NOMO-1 treated with DMSO at 0.1 percent for 48 hours (cell line): ENCODE measurements at regions not wholly inside any gene's neighbourhood (a gene's known extent, or its start where the extent isn't known, plus 50 kb on each side); places are given as distances from the start of the nearest gene placed in this dataset.

ENCODE experiments used
- DNase-seq: peaks from one replicate; lab custom pipeline; 2025; ENCODE audit not compliant: unreplicated experiment; lab: John Stamatoyannopoulos, UW

DNA sequence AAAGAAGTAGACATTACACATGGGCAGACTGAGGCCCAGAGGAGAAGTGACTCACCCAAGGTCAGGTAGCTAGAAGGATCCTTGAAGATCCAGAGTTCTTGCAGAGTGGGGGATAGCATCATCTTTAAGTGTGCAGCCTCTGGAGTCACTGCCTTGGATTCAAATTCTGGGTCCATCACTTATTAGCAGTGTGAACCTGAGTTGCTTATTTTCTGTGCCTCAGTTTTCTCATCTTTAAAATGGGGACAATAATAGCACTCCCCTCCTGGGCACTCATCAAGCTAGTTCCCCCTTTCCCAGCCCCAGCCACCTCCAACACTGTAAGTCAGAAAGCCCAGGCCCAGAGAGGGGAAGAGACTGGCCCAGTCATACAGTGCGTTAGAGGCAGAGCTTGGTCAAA, 141.8 kb upstream of the PJA1 start:
- no peak for DNase-seq

DNA sequence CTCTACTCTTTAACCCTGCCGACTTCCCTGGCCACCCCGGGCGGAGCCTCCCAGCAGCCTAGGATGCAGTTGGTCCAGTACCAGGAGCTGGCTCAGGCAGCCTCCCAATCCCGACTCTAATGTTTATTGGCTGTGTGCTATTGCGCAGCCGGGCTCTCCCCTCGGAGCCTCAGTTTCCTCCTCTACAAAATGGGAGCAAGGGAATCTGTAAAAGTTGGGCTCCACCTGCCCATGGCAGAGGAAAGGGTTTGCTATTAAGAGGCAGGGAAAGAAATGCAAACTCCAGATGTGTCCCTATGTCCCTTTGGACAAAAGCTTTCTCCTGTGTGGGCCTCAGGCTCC, 140.8 kb upstream of the PJA1 start:
- no peak for DNase-seq

DNA sequence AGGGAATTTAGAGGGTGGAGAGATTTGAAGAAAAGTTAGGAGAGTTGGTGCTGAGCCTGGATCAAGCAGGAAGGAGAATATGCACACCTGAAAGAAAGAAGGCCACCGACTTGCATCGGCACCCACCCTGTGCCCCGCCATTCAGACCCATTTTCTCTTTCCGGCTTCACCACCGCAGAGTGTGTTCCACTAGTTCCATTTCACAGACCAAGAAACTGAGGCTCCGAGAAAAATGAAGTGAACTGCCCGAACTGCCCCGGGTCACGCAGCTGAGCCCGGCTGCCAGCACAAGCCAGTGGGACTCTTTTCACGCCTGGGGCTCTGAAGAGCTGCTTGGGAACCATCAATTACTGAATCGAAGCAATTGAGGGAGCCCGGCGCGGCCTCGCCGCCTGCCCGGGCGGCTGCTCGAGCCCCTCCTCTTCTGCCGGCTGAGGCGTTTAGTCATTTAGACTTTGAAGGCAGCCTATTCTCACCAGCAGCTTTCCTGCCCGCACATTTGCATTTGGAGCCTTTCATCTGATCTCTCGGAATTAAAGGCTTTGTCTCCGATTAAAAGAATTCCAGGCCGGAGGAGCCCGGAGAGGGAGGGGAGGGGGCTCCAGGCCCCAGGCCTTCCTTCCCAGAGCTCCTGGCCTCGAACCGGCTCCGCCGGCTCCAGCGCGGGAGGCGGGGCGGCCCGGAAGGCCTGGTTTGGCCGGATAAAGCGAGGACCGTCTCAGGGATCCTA, 140.2 kb upstream of the PJA1 start:
- no peak for DNase-seq

DNA sequence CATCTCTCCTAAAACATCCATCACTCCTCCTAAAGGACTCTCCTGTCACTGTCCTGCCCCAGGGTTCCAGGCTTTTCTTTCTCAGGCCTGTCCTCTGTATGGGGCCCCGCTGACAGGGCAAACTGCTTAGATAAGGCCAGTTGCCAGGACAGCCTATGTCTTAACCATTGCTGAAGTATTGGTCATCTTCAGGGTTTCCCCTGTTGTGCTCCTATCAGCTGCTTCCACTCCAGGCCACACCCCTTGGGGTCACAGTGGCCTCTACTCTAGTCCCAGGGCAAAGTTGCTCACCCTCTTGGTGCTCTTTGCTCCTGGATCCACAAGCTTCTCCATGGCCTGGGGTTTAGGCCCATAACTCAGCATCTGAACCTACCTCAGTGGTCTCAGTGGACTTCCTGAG, 138.0 kb upstream of the PJA1 start:
- no peak for DNase-seq

DNA sequence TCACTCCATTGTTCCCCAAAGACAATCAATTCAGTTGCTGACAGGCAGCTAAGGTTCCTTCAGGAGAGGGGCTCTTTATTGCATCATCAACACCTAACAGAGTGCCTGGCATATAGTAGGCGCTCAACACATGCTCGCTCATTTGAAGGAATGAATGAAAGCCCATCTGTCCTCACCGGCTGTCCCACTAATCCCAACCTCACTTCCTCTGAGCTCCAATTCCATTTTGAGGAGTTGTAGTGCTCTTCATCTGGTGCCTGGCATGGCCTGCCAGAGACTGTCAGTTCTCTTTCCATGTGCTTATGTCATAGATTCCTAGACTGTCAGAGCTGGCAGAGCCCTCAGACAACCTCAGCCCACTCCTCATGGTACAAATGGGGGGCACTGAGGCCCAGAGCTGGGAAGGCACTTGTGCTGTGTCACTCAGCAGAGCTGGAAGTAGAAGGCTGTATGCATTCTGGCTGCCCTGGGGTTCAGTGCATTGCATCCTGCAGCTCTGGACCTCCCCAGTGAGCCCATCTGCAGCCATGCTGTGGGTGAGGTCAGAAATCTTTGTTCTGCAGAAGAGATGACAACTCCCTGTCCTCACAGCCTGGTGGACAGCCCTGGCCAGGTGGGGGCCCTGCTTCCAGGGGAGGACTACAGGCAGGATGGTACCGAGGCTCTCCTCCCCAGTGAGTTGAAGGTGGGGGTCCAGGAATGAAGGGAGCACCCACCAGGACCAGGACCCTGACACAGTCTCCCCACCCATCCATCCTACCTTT, 134.9 kb upstream of the PJA1 start:
- no peak for DNase-seq

DNA sequence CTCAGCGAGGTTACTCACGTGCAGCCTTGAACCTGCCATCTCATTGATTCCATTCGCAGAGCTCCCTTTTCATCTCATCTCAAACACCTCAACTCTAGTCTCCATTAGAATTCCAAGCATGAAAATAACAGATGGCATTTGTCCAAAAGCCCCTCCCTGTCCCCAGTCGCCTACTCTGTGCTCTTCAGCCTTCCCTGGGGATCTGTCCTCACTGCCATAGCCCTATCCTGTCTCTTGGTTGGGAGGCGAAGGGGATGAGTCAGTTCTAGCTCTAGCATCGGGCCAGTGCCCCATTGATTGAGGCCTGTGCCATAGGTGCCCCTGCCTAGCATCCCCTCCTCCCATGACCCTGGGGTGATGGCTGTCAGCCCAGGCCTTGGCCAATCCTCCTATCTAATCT, 134.0 kb upstream of the PJA1 start:
- DNase-seq, result no peak

DNA sequence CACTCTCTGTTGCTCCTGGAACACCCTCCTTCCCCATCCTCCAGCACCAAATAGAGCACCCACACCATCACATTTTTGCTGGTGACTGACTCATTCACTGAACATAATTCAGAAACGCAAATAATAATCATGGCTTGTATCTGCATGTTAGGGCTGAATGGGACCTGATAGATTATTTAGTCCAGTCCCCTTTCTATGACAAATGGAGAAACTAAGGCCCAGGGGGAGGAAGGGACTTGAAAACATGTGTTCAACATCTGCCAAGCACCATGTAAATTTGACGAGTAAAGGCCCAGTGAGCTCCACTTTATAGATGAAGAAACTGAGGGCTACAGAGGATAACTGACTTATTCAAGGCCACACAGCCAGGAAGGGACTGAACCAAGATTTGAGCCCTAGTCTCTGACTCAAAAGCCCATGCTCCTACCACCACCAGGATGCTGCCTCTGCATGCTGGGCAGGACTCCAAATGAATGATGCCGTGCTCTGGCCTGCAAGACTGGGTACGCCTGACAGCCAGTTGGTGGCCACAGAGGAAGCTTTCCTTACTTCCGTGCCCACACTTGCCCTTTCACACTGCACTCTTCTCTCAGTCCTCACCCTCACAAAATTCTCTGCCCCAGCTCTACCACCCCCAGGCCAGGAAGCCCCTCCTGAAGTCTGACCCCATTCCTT, 133.3 kb upstream of the PJA1 start:
- no peak for DNase-seq

DNA sequence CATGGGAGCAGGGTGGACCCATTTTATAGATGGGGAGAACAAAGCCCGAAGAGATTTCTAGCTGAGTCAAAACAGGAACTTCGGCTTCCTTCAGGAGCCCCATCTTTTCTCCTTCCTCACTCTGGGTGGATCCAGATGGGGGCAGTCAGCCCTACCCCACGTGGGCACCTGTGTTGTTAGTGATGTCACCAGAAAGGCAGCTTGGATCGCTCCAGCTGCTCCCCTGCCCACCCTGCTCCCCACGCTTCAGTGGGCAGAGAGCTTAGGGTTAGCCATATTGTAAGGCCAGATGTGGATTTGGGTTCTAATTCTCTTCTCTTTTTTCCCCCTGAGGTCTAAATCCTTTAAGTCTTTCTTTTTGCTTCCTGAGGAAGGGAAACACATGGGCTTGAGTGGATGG, 132.3 kb upstream of the PJA1 start:
- no peak for DNase-seq

DNA sequence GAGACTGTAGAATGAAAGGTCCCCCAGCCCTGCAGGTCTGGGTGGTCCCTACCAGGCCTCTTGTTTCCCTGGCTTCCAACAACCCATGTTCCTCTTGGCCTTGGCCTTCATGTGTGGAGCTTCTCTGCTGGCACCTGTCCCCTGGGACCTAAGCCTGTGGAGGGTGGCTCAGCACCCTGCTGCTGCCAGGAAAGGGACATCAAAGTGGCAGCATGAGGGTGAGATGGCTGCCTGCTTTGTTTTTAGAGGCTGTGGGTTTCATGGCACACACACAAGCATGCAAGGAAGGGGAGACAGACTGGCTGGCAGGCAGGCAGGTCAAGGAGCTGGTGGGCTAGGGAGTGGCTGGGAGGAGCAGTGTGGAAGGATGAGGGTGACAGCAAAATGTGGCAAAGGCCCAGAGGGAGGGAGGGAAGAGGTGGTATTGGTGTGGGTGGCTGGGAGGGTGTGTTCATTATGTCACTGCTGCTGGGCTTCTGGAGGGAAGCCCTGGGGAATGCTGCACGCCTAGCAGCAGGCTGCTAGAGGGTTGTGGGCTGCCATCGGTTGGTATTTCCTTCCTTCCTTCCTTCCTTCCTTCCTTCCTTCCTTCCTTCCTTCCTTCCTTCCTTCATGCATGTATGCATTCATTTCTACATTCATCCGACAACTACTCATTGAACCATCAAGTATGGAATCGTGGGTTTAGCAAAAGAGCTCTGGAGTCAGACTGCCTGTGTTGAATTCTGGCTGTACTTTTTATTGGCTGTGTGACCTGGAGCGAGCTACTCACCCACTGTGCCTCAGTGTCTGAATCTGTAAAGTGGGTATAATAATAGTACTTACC, 128.7 kb upstream of the PJA1 start:
- no peak for DNase-seq

DNA sequence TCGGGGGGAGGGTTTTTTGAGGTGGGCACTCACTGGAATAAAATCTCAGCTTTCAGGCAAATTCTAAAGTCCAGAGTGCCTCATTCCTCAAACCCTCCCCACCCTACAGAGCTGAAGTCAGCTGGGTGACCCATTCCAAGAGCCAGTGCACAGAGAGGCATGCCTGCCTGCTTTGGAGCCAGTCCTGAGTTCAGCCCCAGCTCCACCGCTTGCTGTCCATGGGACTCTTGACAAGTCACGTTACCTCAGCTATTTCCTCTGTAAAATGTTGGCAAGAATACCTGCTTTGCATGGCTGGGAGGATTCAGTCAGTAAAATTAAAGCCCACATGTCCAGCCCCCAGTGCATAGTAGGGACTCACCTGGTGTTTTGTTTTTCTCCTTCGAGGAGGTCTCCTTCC, 125.9 kb upstream of the PJA1 start:
- no peak for DNase-seq

DNA sequence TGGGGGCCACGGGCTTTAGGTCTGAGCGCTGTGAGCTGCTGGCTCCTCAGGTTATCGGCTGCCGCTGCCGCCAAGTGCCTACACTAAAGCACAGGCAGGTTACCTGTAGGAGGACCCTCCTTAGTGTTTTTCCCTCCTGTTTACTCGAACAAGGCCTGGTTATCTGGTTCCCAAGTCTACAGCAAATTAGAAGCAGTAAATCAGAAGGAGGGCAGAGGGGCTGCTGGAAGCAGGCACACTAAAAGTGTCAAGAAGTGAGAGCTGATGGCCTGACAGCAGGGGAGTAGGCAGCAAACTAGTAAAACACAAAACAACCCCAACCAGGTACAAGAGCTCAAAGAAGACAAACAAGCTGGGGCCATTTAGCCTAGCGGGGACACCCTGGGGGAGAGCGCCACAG, 125.0 kb upstream of the PJA1 start:
- DNase-seq, result no peak

DNA sequence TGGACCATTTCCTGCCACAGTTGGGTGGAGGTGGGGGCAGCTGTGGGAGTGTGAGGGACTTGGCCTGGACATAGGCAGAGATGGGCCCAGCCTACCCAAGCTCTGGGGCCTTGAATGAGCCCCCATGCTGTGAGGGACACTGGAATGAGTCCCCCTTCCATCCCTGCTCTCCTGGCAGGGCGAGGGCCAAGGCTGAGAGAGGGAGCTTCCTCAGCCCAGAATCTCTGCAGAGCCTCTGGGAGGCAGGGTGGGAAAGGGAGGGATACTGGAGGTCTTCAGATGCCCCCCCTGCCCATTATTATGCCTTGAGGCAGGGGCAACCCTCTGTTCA, 124.5 kb upstream of the PJA1 start:
- no peak for DNase-seq

DNA sequence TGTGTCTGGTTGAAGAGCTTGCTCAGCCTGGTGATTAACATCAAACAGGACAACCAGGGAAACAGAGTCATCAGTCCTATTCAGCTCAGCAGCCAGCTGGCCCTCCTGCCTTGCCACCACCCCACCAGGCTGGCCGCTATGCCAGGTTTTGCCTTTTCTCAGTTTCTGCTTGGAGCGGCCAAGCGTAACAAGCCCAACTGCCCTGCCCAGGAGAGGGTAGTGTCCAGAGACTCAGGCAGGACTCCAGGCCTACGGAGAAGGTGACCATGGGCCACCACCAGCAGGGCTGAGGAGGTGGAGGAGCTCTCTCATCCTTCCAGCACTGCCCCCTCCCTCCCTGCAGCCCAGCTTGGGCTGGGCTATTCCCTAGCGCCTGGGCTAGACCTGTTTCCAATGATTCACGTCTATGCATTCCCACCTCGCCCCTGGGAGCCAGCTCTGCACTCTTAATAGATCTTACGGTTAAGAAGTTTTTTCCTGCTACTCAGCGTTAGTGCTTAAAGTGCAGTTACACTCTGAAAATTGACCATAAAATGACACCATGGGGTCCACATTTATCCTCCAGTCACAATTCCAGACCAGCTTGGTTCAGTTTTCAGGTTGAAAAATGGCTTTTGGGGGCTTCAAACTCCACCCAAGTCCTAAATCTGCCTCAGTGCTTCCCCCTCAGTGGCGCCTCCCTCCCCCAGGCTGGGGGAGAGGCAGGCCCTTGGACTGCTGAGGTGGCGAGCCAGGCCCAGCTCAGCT, 124.0 kb upstream of the PJA1 start:
- no peak for DNase-seq

DNA sequence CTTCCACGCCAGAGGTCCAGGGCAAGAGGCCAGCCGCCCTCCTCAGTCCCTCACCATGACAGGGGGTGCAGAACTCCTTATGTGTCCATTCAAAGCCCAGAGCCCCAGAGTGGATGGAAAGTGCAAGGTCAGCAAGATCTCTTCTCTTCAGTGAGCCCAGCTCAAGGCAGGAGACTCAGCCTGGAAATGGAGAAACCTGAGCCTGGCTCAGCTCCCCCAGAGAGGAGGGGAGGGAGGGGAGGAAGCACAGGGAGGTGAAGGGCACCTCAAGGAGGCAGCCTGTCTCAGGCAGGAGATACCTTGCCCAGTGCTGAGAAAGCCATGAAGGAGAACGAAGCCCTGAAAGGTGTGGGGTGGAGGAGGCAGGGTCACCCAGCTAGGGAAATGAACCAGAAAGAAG, 121.8 kb upstream of the PJA1 start:
- DNase-seq, result no peak

DNA sequence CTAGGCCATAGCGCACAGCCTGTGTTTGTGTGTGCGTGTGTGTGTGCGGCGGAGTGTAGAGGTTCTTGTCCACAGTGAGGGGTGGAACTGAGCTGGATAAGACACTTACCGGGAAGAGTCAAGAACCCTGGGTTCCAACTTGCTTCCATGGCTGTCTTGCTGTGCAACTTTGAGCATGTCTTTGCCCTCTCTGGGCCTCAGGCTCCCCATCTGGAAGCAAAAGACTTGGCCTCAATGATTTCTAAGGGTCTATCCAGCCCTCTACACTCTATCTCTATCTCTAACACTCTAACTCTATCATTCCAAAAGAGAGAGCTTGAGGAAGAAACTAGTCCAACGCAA, 121.3 kb upstream of the PJA1 start:
- DNase-seq, result no peak

DNA sequence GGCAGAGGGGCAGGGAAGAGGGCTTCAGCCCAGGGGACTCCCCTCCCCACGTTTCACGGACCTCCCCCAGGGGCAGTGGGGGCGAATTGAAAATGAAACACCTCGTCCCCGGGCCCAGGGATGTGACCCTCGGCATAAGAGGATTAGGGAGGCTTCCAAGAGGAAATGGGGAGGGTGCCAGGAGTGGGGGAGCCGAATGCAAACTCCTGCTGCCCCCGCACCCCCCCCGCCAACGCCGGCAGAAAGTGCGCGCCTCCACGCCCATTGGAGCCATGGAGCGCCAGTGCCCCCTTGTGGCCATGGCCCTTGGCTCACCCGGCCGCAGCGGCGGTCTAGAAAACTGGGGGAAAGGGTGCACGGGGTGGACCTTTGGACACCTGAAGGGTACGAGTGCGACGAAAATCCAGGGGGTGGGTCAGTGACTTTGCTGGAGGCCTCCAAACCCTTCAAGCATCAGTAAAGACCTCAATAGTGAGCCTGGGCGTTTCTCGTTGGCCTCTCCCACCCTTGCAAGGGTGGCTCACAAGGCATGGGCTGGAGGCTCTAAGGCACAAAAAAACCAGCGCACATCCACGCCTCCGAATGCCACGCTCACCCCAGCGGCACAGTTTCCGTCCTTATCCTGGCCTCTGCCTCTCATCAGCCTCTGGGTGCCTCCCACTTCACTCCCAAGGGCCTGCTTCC, 120.8 kb upstream of the PJA1 start:
- DNase-seq, result no peak

DNA sequence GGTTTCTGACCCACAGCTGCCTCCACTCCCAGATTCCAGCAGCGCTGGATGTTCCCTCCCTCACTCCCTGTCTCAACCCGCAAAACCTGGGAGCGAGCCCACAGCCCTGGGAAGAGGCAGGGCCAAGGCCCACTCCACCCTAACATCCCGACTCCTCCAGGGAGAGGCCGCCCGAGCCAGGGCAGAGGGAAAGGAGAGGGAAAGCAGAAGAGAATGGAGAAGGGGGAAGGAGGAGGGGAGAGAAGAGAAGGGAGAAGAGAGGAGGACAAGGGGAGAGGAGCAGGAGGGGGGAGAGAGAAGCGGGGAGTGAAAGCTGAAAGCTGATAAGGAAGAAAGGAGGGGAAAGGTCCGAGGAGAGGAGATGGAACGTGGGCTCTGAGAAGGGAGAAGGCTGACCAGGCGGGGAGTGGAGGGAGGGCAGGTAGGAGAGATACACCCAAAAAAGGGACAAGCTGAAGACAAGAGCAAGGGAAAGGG, 120.2 kb upstream of the PJA1 start:
- DNase-seq, result no peak

DNA sequence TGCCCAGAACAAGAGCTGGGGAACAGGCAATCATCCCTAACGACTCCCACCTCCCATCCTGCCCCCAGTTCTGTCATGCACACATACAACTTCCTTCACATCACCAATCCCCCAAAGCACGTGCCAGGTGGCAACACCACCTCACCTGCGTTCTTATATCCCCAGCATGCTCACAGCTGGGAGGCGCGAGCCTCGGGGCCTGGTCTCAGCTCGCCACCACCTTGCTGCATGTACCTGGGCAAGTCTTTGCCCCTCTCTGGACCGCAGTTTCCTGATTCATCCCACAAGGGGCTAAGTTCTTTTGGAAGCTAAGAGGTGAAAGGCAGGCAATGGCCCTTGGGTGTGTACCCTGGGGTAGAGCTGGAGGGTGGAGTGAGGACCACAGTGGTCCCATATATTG, 119.2 kb upstream of the PJA1 start:
- no peak for DNase-seq

DNA sequence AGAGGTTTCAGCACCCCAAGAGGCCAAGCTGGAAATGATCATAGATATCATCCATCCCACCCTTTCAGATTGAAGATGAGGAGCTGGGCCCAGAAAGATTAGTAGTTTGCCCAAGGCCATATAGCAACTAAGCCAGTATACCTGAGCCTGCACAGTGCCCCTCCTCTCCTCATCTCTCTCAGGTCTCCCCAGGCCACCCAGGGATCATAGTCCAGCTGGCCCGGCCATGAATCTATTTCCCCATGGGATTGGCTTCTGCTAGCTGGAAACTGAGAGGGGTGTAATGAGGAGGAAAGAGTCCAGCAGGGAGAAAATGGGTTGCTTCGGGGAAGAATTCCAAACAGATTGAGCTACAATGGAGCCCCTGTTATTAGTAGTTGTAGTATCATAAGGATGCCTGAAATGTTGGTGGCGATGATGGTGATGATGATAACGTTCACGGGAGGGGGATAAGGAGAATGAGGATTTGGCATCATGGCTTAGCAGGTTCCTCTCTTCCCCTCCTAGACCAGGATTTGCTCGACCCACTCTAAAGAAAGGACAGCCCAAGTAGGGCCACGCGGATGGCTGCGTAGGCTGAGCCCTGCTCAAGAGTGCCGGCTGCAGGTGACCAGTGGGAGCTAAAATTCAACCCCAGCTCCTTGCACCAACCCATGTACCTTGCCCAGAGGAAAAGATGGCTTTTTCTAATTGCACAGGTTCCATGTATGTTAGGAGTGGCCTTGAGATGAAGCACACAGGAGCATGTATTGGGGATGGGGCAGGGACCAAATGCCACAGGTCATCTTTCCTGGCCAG, 117.8 kb upstream of the PJA1 start:
- no peak for DNase-seq

DNA sequence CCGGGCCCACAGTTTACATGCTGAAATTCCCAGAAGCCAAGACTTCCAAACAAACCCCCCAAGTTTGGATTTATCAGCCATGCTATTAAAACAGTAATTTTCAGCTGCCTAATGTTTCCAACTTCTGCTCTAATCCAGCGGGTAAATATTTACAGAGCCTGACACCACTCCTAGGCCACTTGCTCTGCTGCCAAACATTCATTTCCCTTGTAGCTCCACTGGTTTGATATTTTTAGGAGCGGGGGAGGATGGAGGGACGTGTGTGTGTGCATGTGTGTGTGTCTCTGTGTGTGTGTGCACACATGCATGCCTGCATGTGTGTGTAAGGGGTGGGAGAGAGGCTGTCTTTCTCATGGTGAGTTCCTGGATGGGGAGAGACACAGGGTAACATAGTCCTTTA, 115.7 kb upstream of the PJA1 start:
- no peak for DNase-seq
